Left ventricle myocardium inferior (tissue), 1 donor: ENCODE measurements at regions not wholly inside any gene's neighbourhood (a gene's known extent, or its start where the extent isn't known, plus 50 kb on each side); places are given as distances from the start of the nearest gene placed in this dataset.
"Not testable (repeated sequence)": the region's sequence is repeated elsewhere in the genome, so short reads cannot be mapped to it uniquely, and the experiment has no call there.

Source experiments
- DNase-seq: peaks from one replicate; pipeline ENCODE4 v3.0.0-alpha.2; 2020
- H3K27ac ChIP-seq: fragments of 200-600 bp; replicated peaks from 2 replicates; pipeline ENCODE4 v1.8.0; 2021
- H3K27me3 ChIP-seq: fragments of 200-600 bp; 2 replicates; pipeline ENCODE4 v1.8.0; 2021; ENCODE audit warnings: low read depth
- H3K36me3 ChIP-seq: fragments of 200-600 bp; 2 replicates; pipeline ENCODE4 v1.8.0; 2021
- H3K4me1 ChIP-seq: fragments of 200-600 bp; 2 replicates; pipeline ENCODE4 v1.8.0; 2021
- H3K4me3 ChIP-seq: fragments of 200-600 bp; 2 replicates; pipeline ENCODE4 v1.8.0; 2021; ENCODE audit warnings: mild to moderate bottlenecking, moderate library complexity
- H3K9me3 ChIP-seq: fragments of 200-600 bp; replicated peaks from 2 replicates; pipeline ENCODE4 v1.8.0; 2021
- CTCF ChIP-seq: fragments of 200-600 bp; IDR thresholded peaks from 2 replicates; pipeline ENCODE4 v1.8.0; 2021; ENCODE audit warnings: antibody characterized with exemption, mild to moderate bottlenecking, borderline replicate concordance
- intact Hi-C: fragments of 100-400 bp; cut with micrococcal nuclease; formaldehyde crosslinking; loops from one replicate; pipeline ENCODE4 v1.11.0; 2022
- donor health status: DM: no; HTN: yes; CAD: no; lungs with severe emphysema.

GRCh38 chr5:101306391-101307137, 403.5 kb upstream of the ST8SIA4 start:
- H3K4me3 ChIP-seq = no peak overlapping the region
- H3K27ac ChIP-seq = no peak overlapping the region
- H3K4me1 ChIP-seq = no peaks in the 10 kb centered on the region
- intact Hi-C loops = no loop called here
- no peak for TF ChIP-seq CTCF
- no peaks in the 10 kb centered on the region for H3K27me3 ChIP-seq
- H3K36me3 ChIP-seq = no peaks in the 10 kb centered on the region
- no peak for DNase-seq
- no peaks in the 10 kb centered on the region for H3K9me3 ChIP-seq

- intact Hi-C loops = no loop called here
- DNase-seq = no peak
- no peak overlapping the region for H3K4me3 ChIP-seq
- no peak for TF ChIP-seq CTCF
- no peaks in the 10 kb centered on the region for H3K36me3 ChIP-seq
- H3K27me3 ChIP-seq = no peaks in the 10 kb centered on the region
- H3K27ac ChIP-seq = no peak overlapping the region
- H3K4me1 ChIP-seq = no peaks in the 10 kb centered on the region
- H3K9me3 ChIP-seq = peaks cover 5% of the 10 kb centered on the region
Observed at GRCh38 chr5:101296477-101296876, 393.4 kb upstream of the ST8SIA4 start.

GRCh38 chr5:101292199-101292598, 389.1 kb upstream of the ST8SIA4 start:
- peaks cover 24% of the 10 kb centered on the region for H3K9me3 ChIP-seq
- no peak overlapping the region for H3K27ac ChIP-seq
- DNase-seq = no peak
- no peak overlapping the region for H3K4me3 ChIP-seq
- H3K4me1 ChIP-seq = no peaks in the 10 kb centered on the region
- intact Hi-C loops = no loop called here
- no peaks in the 10 kb centered on the region for H3K36me3 ChIP-seq
- H3K27me3 ChIP-seq = no peaks in the 10 kb centered on the region
- no peak for TF ChIP-seq CTCF

GRCh38 chr5:101290761-101291160, 387.7 kb upstream of the ST8SIA4 start:
- H3K27me3 ChIP-seq, intact Hi-C loops, DNase-seq, H3K36me3 ChIP-seq, H3K4me3 ChIP-seq, H3K27ac ChIP-seq, H3K4me1 ChIP-seq: not testable (repeated sequence)
- peaks cover 24% of the 10 kb centered on the region for H3K9me3 ChIP-seq

- intact Hi-C loops = no loop called here
- Histone ChIP-seq H3K4me1 (no peaks in the 10 kb centered on the region), H3K36me3 (no peaks in the 10 kb centered on the region), H3K9me3 (peaks cover 29% of the 10 kb centered on the region), H3K4me3 (no peak overlapping the region), H3K27ac (no peak overlapping the region), H3K27me3 (no peaks in the 10 kb centered on the region)
- DNase-seq = no peak
- TF ChIP-seq CTCF = no peak
Observed at GRCh38 chr5:101288633-101289032, 385.6 kb upstream of the ST8SIA4 start.

- Histone ChIP-seq H3K36me3 (no peaks in the 10 kb centered on the region), H3K27ac (no peak overlapping the region), H3K4me1 (no peaks in the 10 kb centered on the region), H3K4me3 (no peak overlapping the region), H3K27me3 (no peaks in the 10 kb centered on the region), H3K9me3 (peaks cover 16% of the 10 kb centered on the region)
- DNase-seq = no peak
- intact Hi-C loops = no loop called here
- TF ChIP-seq CTCF = no peak
Observed at GRCh38 chr5:101284736-101285375, 381.8 kb upstream of the ST8SIA4 start.

GRCh38 chr5:101283938-101284337, 380.9 kb upstream of the ST8SIA4 start:
- intact Hi-C loops, H3K27me3 ChIP-seq, H3K4me3 ChIP-seq, H3K27ac ChIP-seq, DNase-seq, H3K4me1 ChIP-seq, H3K36me3 ChIP-seq: not testable (repeated sequence)
- H3K9me3 ChIP-seq = peaks cover 12% of the 10 kb centered on the region
